Omental fat pad (tissue), 3 donors: ENCODE measurements at regions not wholly inside any gene's neighbourhood (a gene's known extent, or its start where the extent isn't known, plus 50 kb on each side); places are given as distances from the start of the nearest gene placed in this dataset.

ENCODE experiments used
- ATAC-seq: fragments of 150-250 bp; one replicate; pipeline ENCODE4 v1.9.1; 2016; ENCODE audit warnings: mild to moderate bottlenecking, moderate library complexity; ENCODE audit not compliant: low FRiP score
- DNase-seq: peaks from one replicate; pipeline ENCODE4 v3.0.0-alpha.2; 2019; ENCODE audit warnings: low spot score
- TF ChIP-seq, protein P1 (sequence below), 3 donors: fragments of 450-650 bp; IDR thresholded peaks; one replicate each; pipeline ENCODE4 v1.5.1; 2016 to 2017; ENCODE audit warnings: antibody characterized with exemption in 3 of 3, mild to moderate bottlenecking in 3 of 3, moderate library complexity in 2 of 3

DNA sequence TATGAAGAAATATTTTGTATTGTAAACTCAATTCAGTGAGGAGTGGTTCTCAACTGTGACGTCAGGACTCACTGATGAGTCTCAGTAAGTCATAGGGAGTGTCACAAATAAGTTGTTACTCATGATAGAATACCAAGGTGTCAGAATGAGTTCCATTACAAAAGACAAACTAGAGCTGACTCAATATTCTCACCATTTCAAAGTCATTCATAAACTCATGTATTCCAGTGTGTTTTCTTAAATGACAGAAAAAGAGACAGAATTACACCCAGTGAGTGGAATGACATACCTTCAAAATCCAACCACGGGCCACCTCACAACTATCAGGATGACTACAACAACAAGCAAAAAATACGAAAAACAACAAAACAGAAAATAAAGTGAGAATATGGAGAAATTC is 321.5 kb downstream of the ENC1 start:
- DNase-seq (no peak), ATAC-seq (no peak)
- TF ChIP-seq, protein P1, sequence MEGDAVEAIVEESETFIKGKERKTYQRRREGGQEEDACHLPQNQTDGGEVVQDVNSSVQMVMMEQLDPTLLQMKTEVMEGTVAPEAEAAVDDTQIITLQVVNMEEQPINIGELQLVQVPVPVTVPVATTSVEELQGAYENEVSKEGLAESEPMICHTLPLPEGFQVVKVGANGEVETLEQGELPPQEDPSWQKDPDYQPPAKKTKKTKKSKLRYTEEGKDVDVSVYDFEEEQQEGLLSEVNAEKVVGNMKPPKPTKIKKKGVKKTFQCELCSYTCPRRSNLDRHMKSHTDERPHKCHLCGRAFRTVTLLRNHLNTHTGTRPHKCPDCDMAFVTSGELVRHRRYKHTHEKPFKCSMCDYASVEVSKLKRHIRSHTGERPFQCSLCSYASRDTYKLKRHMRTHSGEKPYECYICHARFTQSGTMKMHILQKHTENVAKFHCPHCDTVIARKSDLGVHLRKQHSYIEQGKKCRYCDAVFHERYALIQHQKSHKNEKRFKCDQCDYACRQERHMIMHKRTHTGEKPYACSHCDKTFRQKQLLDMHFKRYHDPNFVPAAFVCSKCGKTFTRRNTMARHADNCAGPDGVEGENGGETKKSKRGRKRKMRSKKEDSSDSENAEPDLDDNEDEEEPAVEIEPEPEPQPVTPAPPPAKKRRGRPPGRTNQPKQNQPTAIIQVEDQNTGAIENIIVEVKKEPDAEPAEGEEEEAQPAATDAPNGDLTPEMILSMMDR (IDR thresholded peaks at IDR 0.05) = no peak

DNA sequence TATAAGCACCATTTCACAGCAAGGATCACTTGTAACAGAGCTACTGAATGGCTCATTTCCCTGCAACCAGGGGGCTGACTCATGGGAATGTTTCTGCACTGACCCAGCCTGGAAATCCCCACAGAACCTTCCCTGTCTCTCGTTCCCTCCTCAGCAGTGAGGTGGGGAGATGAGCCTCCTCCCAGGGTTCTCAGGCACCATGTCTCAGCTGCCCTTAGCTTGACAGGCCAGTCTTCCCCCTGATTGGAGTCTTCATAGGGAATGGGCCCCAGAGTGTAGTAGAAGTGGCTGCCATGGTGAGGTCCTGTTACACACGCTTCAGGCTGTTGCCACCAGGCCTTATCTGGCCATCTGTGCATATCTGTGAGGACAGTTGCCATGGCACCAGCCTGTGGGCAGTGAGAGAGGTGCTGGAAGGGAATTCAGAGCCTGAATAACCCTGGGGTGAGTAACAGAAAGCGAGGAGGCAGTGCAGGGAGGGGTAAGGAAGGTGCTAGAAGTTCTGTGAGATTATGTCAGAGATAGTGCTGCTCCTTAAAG is 324.4 kb downstream of the ENC1 start:
- TF ChIP-seq, protein P1 (IDR thresholded peaks at IDR 0.05) = no peak
- peak; percentile 85 for ATAC-seq
- no peak for DNase-seq

DNA sequence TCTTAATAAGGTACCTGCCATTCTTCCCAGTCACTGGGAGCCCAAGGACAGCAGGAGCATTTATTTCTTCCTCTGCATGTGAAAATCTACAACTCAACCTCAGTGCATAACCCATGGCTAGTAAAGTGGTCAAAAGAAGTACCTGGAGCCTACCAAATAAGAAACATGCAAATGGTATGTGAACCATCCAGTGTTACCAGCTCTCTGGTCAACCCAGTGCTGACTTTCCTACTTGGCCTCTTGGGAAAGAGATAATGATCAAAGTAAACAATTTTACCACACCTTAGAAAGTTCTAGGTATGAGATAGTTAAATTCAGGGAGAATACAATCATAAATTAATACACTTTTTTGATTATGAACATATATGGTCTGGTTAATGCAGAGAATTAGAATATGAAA is 325.6 kb downstream of the ENC1 start:
- TF ChIP-seq, protein P1 (IDR thresholded peaks at IDR 0.05) = no peak
- ATAC-seq (no peak), DNase-seq (no peak)

DNA sequence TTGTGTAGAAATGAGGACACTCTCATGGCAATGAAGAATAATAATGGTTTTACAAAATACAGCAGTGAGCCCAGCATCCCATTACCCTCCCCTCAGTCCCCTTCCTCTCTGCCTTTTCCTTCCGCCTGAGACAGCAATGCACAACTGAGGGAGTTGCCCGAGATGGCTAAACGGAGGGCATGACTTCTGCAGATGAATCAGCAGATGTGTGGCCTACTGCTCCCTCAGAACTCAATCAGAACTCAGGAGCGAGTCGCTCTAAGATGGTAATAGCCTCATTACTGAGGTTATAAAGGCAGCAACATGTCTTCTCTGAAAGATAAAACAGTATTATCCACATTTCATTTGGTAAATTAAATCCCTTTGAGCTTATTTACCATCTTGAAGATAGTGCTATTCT is 326.6 kb downstream of the ENC1 start:
- DNase-seq (no peak), ATAC-seq (no peak)
- TF ChIP-seq, protein P1 (IDR thresholded peaks at IDR 0.05) = no peak

DNA sequence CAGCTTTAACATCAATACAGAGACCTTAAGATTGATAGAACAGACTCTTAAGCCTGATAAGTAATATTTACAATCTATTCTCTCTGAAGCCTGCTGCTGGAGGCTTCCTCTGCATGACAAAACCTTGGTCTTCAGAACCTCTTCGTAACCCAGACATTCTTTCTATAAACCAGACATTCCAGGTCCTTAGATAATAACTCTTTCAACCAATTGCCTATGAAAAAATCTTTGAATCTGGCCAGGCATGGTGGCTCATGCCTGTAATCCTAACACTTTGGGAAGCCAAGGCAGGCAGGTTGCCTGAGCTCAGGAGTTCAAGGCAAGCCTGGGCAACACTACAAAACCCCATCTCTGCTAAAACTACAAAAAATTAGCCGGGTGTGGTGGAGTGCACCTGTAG is 327.8 kb downstream of the ENC1 start:
- DNase-seq (no peak), ATAC-seq (no peak)
- TF ChIP-seq, protein P1 (IDR thresholded peaks at IDR 0.05) = no peak

DNA sequence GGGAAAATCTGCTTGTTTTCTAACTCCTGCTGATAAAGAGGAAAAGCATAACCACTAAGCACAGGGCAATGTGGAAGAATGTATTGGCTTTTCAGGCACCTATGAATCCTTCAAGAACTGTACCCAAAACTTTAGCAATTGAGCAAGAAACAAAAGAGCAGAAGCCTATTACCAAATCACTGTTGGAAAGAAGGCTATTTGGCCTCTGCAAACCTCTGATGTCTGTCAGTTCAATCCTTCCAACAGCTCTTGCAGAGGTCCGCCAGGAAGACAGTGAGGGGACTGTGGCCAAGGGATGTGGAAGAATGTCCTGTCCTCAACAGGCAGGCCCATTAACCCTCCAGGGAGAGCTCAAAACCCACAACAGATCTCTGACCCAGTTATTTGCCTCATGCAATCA is 328.6 kb downstream of the ENC1 start:
- DNase-seq (no peak), ATAC-seq (no peak)
- TF ChIP-seq, protein P1 (IDR thresholded peaks at IDR 0.05) = no peak

DNA sequence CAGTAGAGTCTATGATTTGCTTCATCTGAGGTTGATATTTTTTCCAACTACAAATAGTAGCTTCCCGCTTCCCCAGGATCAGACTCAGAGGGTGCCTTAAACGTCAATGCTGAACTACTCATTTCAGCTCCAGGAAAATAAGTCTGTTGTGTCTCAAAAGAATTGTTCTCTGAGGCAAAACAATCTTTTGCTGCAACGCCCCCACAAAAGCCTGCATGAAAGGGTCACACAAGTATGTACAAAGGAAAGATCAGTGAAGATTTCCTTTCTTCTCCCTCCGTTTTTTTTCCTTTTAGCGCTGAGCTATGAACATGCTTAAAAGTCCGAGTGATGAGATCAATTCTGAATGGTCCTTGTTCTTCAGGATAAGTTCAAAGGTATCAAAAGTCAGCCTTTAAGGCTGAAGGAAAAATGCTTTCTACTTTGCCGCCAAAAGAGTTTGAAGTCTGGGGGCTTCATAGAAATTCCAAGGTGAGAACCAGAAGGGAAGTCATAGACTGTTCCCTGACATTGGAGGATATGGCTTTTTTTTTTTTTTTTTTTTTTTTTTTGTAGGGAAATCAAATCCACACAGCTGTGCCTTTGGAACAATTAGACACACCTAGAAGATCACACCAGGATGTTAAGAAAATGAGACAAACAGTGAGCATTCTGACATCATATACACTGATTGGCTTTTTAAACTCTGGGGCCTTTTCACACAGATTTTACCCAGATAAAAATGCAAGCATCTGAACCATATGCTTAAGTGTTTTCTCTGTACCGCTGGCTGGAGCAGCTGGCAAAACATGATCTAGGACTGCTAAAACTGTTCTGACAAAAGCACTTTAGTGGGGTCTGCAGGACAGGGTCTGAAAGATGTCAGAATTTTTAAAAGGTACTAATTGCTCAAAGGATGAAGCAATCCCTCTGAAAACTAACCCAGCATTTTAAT is 329.3 kb downstream of the ENC1 start:
- DNase-seq = no peak
- ATAC-seq = no peak
- TF ChIP-seq, protein P1 (IDR thresholded peaks at IDR 0.05) = no peak
